HCT116 (cell line): ENCODE measurements at regions not wholly inside any gene's neighbourhood (a gene's known extent, or its start where the extent isn't known, plus 50 kb on each side); places are given as distances from the start of the nearest gene placed in this dataset.

Experiments used
- ATAC-seq: fragments of 200-7000 bp; cut with Tn5 transposase; 2 replicates; pipeline ENCODE4 v1.9.1; 2020; ENCODE audit warnings: mild to moderate bottlenecking, moderate library complexity
- BruUV-seq: library from RNA; stranded (reverse); fragments of 400-500 nt; replicated peaks from 2 replicates; lab custom pipeline; 2021; lab: Mats Ljungman, UMichigan
- CTCF ChIA-PET: fragments of 300-600 bp; sonication (Branson Sonifier 250); formaldehyde crosslinking; loops from one replicate; lab custom pipeline; 2021; ENCODE audit warnings: antibody characterized with exemption; lab: Charles Lee
- POLR2A ChIA-PET: fragments of 300-600, 350-600 bp; sonication (Branson Sonifier 250); formaldehyde crosslinking; loops from one replicate; lab custom pipeline; 2021; ENCODE audit warnings: antibody characterized with exemption; lab: Charles Lee
- RAD21 ChIA-PET, 2 experiments: fragments of 300-600 bp; sonication (Branson Sonifier 250); formaldehyde crosslinking; loops; one replicate each; lab custom pipeline; 2023; ENCODE audit warnings: low total read pairs in 2 of 2; ENCODE audit not compliant: uncharacterized antibody in 2 of 2, unreplicated experiment in 2 of 2, low non-redundant PET in 1 of 2; lab: Charles Lee
- DNase-seq: peaks from one replicate; pipeline ENCODE4 v3.0.0-alpha.2; 2010; ENCODE audit warnings: low read depth, low spot score
- H2AFZ ChIP-seq: fragments of 200-600 bp; shearing (Covaris generic), sonication (generic); 2 replicates; pipeline ENCODE4 v1.6.1; 2017; ENCODE audit warnings: low read depth, mixed run types, mixed read lengths, antibody characterized with exemption, low read length; ENCODE audit not compliant: poor library complexity, severe bottlenecking
- H3K27ac ChIP-seq: 2 replicates; pipeline ENCODE4 v1.5.1; 2012; ENCODE audit warnings: low read depth, low read length
- H3K27me3 ChIP-seq: fragments of 200-600 bp; sonication (generic); 2 replicates; pipeline ENCODE4 v1.6.1; 2016; ENCODE audit warnings: mixed run types, low read length, mixed read lengths; ENCODE audit not compliant: insufficient read depth
- H3K36me3 ChIP-seq, 2 experiments: fragments of 200-500 bp in 1 of 2; fragments of 200-600 bp in 1 of 2; sonication (Bioruptor generic) in 1 of 2; sonication (generic) in 1 of 2; 2 replicates each; pipeline versions ENCODE4 v1.5.1 to v1.6.1; 2014 to 2016; ENCODE audit warnings: low read length in 2 of 2, inconsistent platforms in 1 of 2, mixed read lengths in 1 of 2, mixed run types in 1 of 2; ENCODE audit not compliant: insufficient read depth in 2 of 2, control insufficient read depth in 1 of 2
- H3K4me1 ChIP-seq, 2 experiments: fragments of 200-600 bp in 1 of 2; sonication (generic) in 1 of 2; 2 replicates each; pipeline versions ENCODE4 v1.5.1 to v1.6.1; 2012 to 2017; ENCODE audit warnings: low read length in 2 of 2, inconsistent platforms in 1 of 2, mild to moderate bottlenecking in 1 of 2, mixed read lengths in 1 of 2, mixed run types in 1 of 2, moderate library complexity in 1 of 2; ENCODE audit not compliant: insufficient read depth in 2 of 2, control insufficient read depth in 1 of 2
- H3K4me2 ChIP-seq: fragments of 200-600 bp; sonication (generic); 2 replicates; pipeline ENCODE4 v1.6.1; 2017; ENCODE audit warnings: mixed run types, low read length, mixed read lengths
- H3K4me3 ChIP-seq, 2 experiments: fragments of 200-600 bp in 1 of 2; sonication (generic) in 1 of 2; replicated peaks in 1 of 2; 2 replicates each; pipeline ENCODE4 v1.5.1; 2011 to 2016; ENCODE audit warnings: low read length in 2 of 2, control low read depth in 1 of 2, low read depth in 1 of 2, mild to moderate bottlenecking in 1 of 2, mixed read lengths in 1 of 2, mixed run types in 1 of 2
- H3K79me2 ChIP-seq: fragments of 200-600 bp; sonication (generic); 2 replicates; pipeline ENCODE4 v1.6.1; 2017; ENCODE audit warnings: mild to moderate bottlenecking, mixed run types, low read length, moderate library complexity, mixed read lengths; ENCODE audit not compliant: insufficient read depth
- H3K9ac ChIP-seq: fragments of 200-600 bp; sonication (generic); 2 replicates; pipeline ENCODE4 v1.6.1; 2016; ENCODE audit warnings: low read length, mixed read lengths
- H3K9me2 ChIP-seq: fragments of 200-600 bp; sonication (generic), shearing (Covaris generic); 2 replicates; pipeline ENCODE4 v1.6.1; 2017; ENCODE audit warnings: mixed run types, mild to moderate bottlenecking, moderate library complexity; ENCODE audit not compliant: insufficient read depth
- H3K9me3 ChIP-seq, 2 experiments: fragments of 200-500 bp in 1 of 2; fragments of 200-600 bp in 1 of 2; sonication (Bioruptor generic) in 1 of 2; sonication (generic) in 1 of 2; 2 replicates each; pipeline ENCODE4 v1.6.1; 2014 to 2017; ENCODE audit warnings: low read length in 2 of 2, mixed read lengths in 2 of 2, inconsistent platforms in 1 of 2, low read depth in 1 of 2, mild to moderate bottlenecking in 1 of 2, mixed run types in 1 of 2, moderate library complexity in 1 of 2; ENCODE audit not compliant: control insufficient read depth in 1 of 2, insufficient read depth in 1 of 2
- H4K20me1 ChIP-seq: fragments of 200-600 bp; sonication (generic), shearing (Covaris generic); 2 replicates; pipeline ENCODE4 v1.6.1; 2017; ENCODE audit warnings: mixed run types, mild to moderate bottlenecking, moderate library complexity; ENCODE audit not compliant: insufficient read depth
- CTCF ChIP-seq, 3 experiments: fragments of 200-600 bp in 1 of 3; sonication (generic) in 1 of 3; IDR thresholded peaks in 2 of 3; conservative IDR thresholded peaks in 1 of 3; 2 replicates each; pipeline ENCODE4 v1.5.1; 2012 to 2017; ENCODE audit warnings: low read depth in 2 of 3, low read length in 2 of 3, antibody characterized with exemption in 1 of 3, borderline replicate concordance in 1 of 3, control low read depth in 1 of 3, mild to moderate bottlenecking in 1 of 3, mixed read lengths in 1 of 3, mixed run types in 1 of 3, moderate library complexity in 1 of 3; ENCODE audit not compliant: insufficient read depth in 1 of 3
- EGR1 ChIP-seq: IDR thresholded peaks from 2 replicates; pipeline ENCODE4 v1.6.1; 2012; ENCODE audit warnings: low read depth
- JUND ChIP-seq: IDR thresholded peaks from 2 replicates; pipeline ENCODE4 v1.6.1; 2012
- REST ChIP-seq: IDR thresholded peaks from 2 replicates; pipeline ENCODE4 v1.6.1; 2012; ENCODE audit warnings: low read depth
- intact Hi-C: fragments of 100-400 bp; cut with micrococcal nuclease; formaldehyde crosslinking; loops from 2 replicates; pipeline ENCODE4 v1.10.0; 2022
- TF ChIP-seq, protein P1 (sequence below): IDR thresholded peaks from 2 replicates; pipeline ENCODE4 v1.6.1; 2012

GRCh38 chr5:17999858-18000257 lies 365.6 kb downstream of the TAF11L14 start:
- no peaks in the 10 kb centered on the region for H3K27me3 ChIP-seq
- no peaks in the 10 kb centered on the region for H3K79me2 ChIP-seq
- ChIA-PET POLR2A (no interaction called here), RAD21 (no interaction called here), CTCF (no interaction called here)
- no peak for ATAC-seq
- H3K4me3 ChIP-seq = no peak overlapping the region
- no peak overlapping the region for H3K9ac ChIP-seq
- intact Hi-C loops = no loop called here
- no peak overlapping the region for H2AFZ ChIP-seq
- H3K9me2 ChIP-seq = no peaks in the 10 kb centered on the region
- TF ChIP-seq, protein P1, sequence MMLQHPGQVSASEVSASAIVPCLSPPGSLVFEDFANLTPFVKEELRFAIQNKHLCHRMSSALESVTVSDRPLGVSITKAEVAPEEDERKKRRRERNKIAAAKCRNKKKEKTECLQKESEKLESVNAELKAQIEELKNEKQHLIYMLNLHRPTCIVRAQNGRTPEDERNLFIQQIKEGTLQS = no peak
- TF ChIP-seq EGR1 (no peak), JUND (no peak)
- no peaks in the 10 kb centered on the region; the same call in 1 of the 2 replicates for H4K20me1 ChIP-seq
- no peaks in the 10 kb centered on the region for H3K4me1 ChIP-seq
- no peak for DNase-seq
- no peaks in the 10 kb centered on the region for H3K36me3 ChIP-seq
- H3K9me3 ChIP-seq = peaks cover 6 to 19% of the 10 kb centered on the region in 2 experiments; a peak in 2 of 4 replicates
- no TSS peak for BruUV-seq
- H3K27ac ChIP-seq = no peak overlapping the region
- H3K4me2 ChIP-seq = no peak overlapping the region

DNA sequence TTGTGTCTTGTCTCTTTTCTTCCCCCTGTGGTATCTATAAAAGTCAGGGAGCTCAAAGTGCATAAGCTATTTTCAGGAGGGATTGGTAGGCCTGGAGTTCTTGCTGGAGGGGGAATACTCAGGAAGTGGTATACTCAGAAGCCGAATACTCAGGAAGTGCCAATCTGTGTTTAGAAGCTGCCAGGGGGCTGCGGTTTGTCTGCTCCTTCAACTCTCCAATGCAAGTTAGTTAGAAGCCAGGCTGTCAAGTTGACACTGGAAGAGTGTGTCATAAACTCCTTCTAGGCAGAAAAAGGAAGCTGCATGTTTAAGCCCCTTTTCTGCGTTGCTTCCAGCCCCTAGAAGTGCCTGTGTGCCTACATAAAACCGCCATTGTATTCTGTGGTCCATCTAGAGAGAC lies 366.5 kb downstream of the TAF11L14 start:
- no peaks in the 10 kb centered on the region for H3K79me2 ChIP-seq
- H3K4me3 ChIP-seq = no peak overlapping the region
- ChIA-PET POLR2A (no interaction called here), RAD21 (no interaction called here)
- ATAC-seq = no peak
- H4K20me1 ChIP-seq = no peaks in the 10 kb centered on the region; the same call in 1 of the 2 replicates
- intact Hi-C loops = no loop called here
- no peaks in the 10 kb centered on the region for H3K9me2 ChIP-seq
- H3K36me3 ChIP-seq = no peaks in the 10 kb centered on the region
- H3K4me1 ChIP-seq = no peaks in the 10 kb centered on the region
- no peaks in the 10 kb centered on the region for H3K27me3 ChIP-seq
- H3K9ac ChIP-seq = no peak overlapping the region
- H3K27ac ChIP-seq = no peak overlapping the region
- TF ChIP-seq REST (no peak), CTCF (IDR thresholded peaks at IDR 0.05 in 2 of 3, conservative IDR thresholded peaks at IDR 0.05 in 1 of 3; ENCODE audit: borderline replicate concordance in 1 of 3, insufficient read depth in 1 of 3, low read depth in 2 of 3, low read length in 2 of 3) (no peak)
- TF ChIP-seq, all 23 proteins: peak for 0
- DNase-seq = no peak
- BruUV-seq = no TSS peak
- H3K9me3 ChIP-seq = peaks cover 6 to 19% of the 10 kb centered on the region in 2 experiments; a peak in 2 of 4 replicates
- CTCF ChIA-PET = no interaction called here
- H3K4me2 ChIP-seq = no peak overlapping the region
- H2AFZ ChIP-seq = no peak overlapping the region
